HepG2 (cell line): ENCODE measurements at regions not wholly inside any gene's neighbourhood (a gene's known extent, or its start where the extent isn't known, plus 50 kb on each side); places are given as distances from the start of the nearest gene placed in this dataset.
A peak's percentile ranks its signal among the peaks of the same experiment; 100 is the strongest.

ENCODE experiments used
- ARNT ChIP-seq: fragments of 450-650 bp; IDR thresholded peaks from 2 replicates; pipeline ENCODE4 v1.6.1; 2017
- ATF7 ChIP-seq, 2 experiments: fragments of 450-650 bp in 1 of 2; sonication (generic) in 1 of 2; formaldehyde crosslinking in 1 of 2; IDR thresholded peaks; 2 replicates each; pipeline versions ENCODE4 v1.4.0 to v1.6.1; 2016 to 2020; ENCODE audit warnings: antibody characterized with exemption in 1 of 2, mild to moderate bottlenecking in 1 of 2, missing genetic modification reagents in 1 of 2
- ATF7-NPFF ChIP-seq: sonication (generic); formaldehyde crosslinking; IDR thresholded peaks from 2 replicates; pipeline ENCODE4 v1.8.1; 2023; ENCODE audit warnings: mild to moderate bottlenecking, low read depth, missing genetic modification reagents, moderate library complexity
- CBFB ChIP-seq: sonication (generic); formaldehyde crosslinking; IDR thresholded peaks from 2 replicates; pipeline ENCODE4 v1.4.0; 2020; ENCODE audit warnings: missing genetic modification reagents
- CENPX ChIP-seq: sonication (generic); formaldehyde crosslinking; IDR thresholded peaks from 2 replicates; pipeline ENCODE4 v1.9.0; 2021; ENCODE audit warnings: mild to moderate bottlenecking, missing genetic modification reagents, moderate library complexity
- DNMT3B ChIP-seq: conservative IDR thresholded peaks from 2 replicates; pipeline ENCODE4 v1.6.1; 2016; ENCODE audit warnings: missing biosample characterization, control low read depth
- GFI1 ChIP-seq: sonication (generic); formaldehyde crosslinking; IDR thresholded peaks from 2 replicates; pipeline ENCODE4 v1.5.0; 2020; ENCODE audit warnings: missing genetic modification reagents, mild to moderate bottlenecking, borderline replicate concordance
- HIVEP1 ChIP-seq: sonication (generic); formaldehyde crosslinking; IDR thresholded peaks from 2 replicates; pipeline ENCODE4 v1.4.0; 2020; ENCODE audit warnings: mild to moderate bottlenecking, missing genetic modification reagents
- KLF13 ChIP-seq: sonication (generic); formaldehyde crosslinking; IDR thresholded peaks from 2 replicates; pipeline ENCODE4 v1.4.0; 2020; ENCODE audit warnings: mild to moderate bottlenecking, missing genetic modification reagents
- MYNN ChIP-seq: sonication (generic); formaldehyde crosslinking; IDR thresholded peaks from 2 replicates; pipeline ENCODE4 v1.4.0; 2020; ENCODE audit warnings: mild to moderate bottlenecking, low read depth, missing genetic modification reagents
- NAIF1 ChIP-seq: sonication (generic); formaldehyde crosslinking; IDR thresholded peaks from 2 replicates; pipeline ENCODE4 v1.5.0; 2020; ENCODE audit warnings: mild to moderate bottlenecking, missing genetic modification reagents, borderline replicate concordance
- NFYB ChIP-seq: sonication (generic); formaldehyde crosslinking; IDR thresholded peaks from 2 replicates; pipeline ENCODE4 v1.4.0; 2020; ENCODE audit warnings: missing genetic modification reagents
- NR3C1 ChIP-seq: sonication (generic); formaldehyde crosslinking; IDR thresholded peaks from 2 replicates; pipeline ENCODE4 v1.4.0; 2020; ENCODE audit warnings: missing genetic modification reagents
- PREB ChIP-seq: sonication (generic); formaldehyde crosslinking; IDR thresholded peaks from 2 replicates; pipeline ENCODE4 v1.4.0; 2020; ENCODE audit warnings: missing genetic modification reagents
- RFXANK ChIP-seq: IDR thresholded peaks from 2 replicates; pipeline ENCODE4 v1.6.1; 2016
- RXRA ChIP-seq: sonication (generic); formaldehyde crosslinking; IDR thresholded peaks from 2 replicates; pipeline ENCODE4 v1.5.1; 2020; ENCODE audit warnings: missing genetic modification reagents
- SMAD3 ChIP-seq: sonication (generic); formaldehyde crosslinking; IDR thresholded peaks from 2 replicates; pipeline ENCODE4 v1.4.0; 2020; ENCODE audit warnings: missing genetic modification reagents
- THRA ChIP-seq: sonication (generic); formaldehyde crosslinking; IDR thresholded peaks from 2 replicates; pipeline ENCODE4 v1.4.0; 2020; ENCODE audit warnings: missing genetic modification reagents, borderline replicate concordance
- ZKSCAN5 ChIP-seq: sonication (generic); formaldehyde crosslinking; IDR thresholded peaks from 2 replicates; pipeline ENCODE4 v1.5.1; 2020; ENCODE audit warnings: mild to moderate bottlenecking, missing genetic modification reagents
- ZMYM4 ChIP-seq: sonication (generic); formaldehyde crosslinking; IDR thresholded peaks from 2 replicates; pipeline ENCODE4 v1.8.1; 2023; ENCODE audit warnings: mild to moderate bottlenecking, missing genetic modification reagents
- ZNF10 ChIP-seq: sonication (generic); formaldehyde crosslinking; IDR thresholded peaks from 2 replicates; pipeline ENCODE4 v1.4.0; 2020; ENCODE audit warnings: mild to moderate bottlenecking, low read depth, missing genetic modification reagents, borderline replicate concordance
- ZNF136 ChIP-seq: sonication (generic); formaldehyde crosslinking; IDR thresholded peaks from 2 replicates; pipeline ENCODE4 v1.8.1; 2022; ENCODE audit warnings: low read depth, mild to moderate bottlenecking, moderate library complexity, missing genetic modification reagents
- ZNF276 ChIP-seq: sonication (generic); formaldehyde crosslinking; IDR thresholded peaks from 2 replicates; pipeline ENCODE4 v1.4.0; 2020; ENCODE audit warnings: mild to moderate bottlenecking, low read depth, missing genetic modification reagents
- ZNF343 ChIP-seq: sonication (generic); formaldehyde crosslinking; IDR thresholded peaks from 2 replicates; pipeline ENCODE4 v1.4.0; 2020; ENCODE audit warnings: mild to moderate bottlenecking, missing genetic modification reagents
- ZNF563 ChIP-seq: sonication (generic); formaldehyde crosslinking; IDR thresholded peaks from 2 replicates; pipeline ENCODE4 v1.8.0; 2022; ENCODE audit warnings: mild to moderate bottlenecking, moderate library complexity, missing genetic modification reagents
- ZNF564 ChIP-seq: sonication (generic); formaldehyde crosslinking; IDR thresholded peaks from 2 replicates; pipeline ENCODE4 v1.8.1; 2023; ENCODE audit warnings: mild to moderate bottlenecking, missing genetic modification reagents
- ZNF644 ChIP-seq: IDR thresholded peaks from 2 replicates; pipeline ENCODE4 v1.6.1; 2016; ENCODE audit warnings: low read depth
- ZNF652 ChIP-seq: IDR thresholded peaks from 2 replicates; pipeline ENCODE4 v1.6.1; 2016; ENCODE audit warnings: low read depth, borderline replicate concordance
- ZNF674 ChIP-seq: sonication (generic); formaldehyde crosslinking; IDR thresholded peaks from 2 replicates; pipeline ENCODE4 v1.5.0; 2020; ENCODE audit warnings: low read depth, mild to moderate bottlenecking, missing genetic modification reagents
- ZNF839 ChIP-seq: sonication (generic); formaldehyde crosslinking; IDR thresholded peaks from 2 replicates; pipeline ENCODE4 v1.4.0; 2020; ENCODE audit warnings: missing genetic modification reagents, mild to moderate bottlenecking, borderline replicate concordance

GRCh38 chr2:234867882-234868285 lies 83.9 kb upstream of the SH3BP4 start (continued):
- TF ChIP-seq ZNF276 (CRISPR knock-in tag) = no peak
- no peak for TF ChIP-seq KLF13
- no peak for TF ChIP-seq DNMT3B
- TF ChIP-seq ATF7-NPFF (CRISPR knock-in tag) = no peak
- peak; percentile 69; the same call in 1 of the 2 replicates for TF ChIP-seq GFI1 (CRISPR knock-in tag)
- no peak for TF ChIP-seq ZNF564 (CRISPR knock-in tag)
- no peak for TF ChIP-seq ZNF839
- TF ChIP-seq ZNF10 (CRISPR knock-in tag) = no peak
- TF ChIP-seq HIVEP1 (CRISPR knock-in tag) = no peak
- no peak for TF ChIP-seq ZNF563 (CRISPR knock-in tag)
- peak; percentile 64; the same call in 1 of the 2 replicates for TF ChIP-seq ZNF136 (CRISPR knock-in tag)
- peak; percentile 61; the same call in 1 of the 2 replicates for TF ChIP-seq RXRA (CRISPR knock-in tag)
- peak; percentile 97 for TF ChIP-seq ZNF644 (CRISPR knock-in tag)
- TF ChIP-seq THRA (CRISPR knock-in tag) = peak; percentile 84; the same call in 1 of the 2 replicates
- no peak for TF ChIP-seq ZNF652 (CRISPR knock-in tag)
- no peak for TF ChIP-seq ZKSCAN5 (CRISPR knock-in tag)
- peak; percentile 94 for TF ChIP-seq ZMYM4
- peak; percentile 39; the same call in 1 of the 2 replicates for TF ChIP-seq CBFB
- TF ChIP-seq MYNN (CRISPR knock-in tag) = no peak
- no peak for TF ChIP-seq ATF7 (IDR thresholded peaks at IDR 0.05)
- no peak; the same call in 1 of the 2 replicates for TF ChIP-seq ATF7 (CRISPR knock-in tag; IDR thresholded peaks at IDR 0.05)
- TF ChIP-seq PREB = no peak
- TF ChIP-seq CENPX (CRISPR knock-in tag) = no peak
- no peak for TF ChIP-seq ZNF674 (CRISPR knock-in tag)
- no peak for TF ChIP-seq NFYB
- no peak for TF ChIP-seq NAIF1 (CRISPR knock-in tag)
- TF ChIP-seq NR3C1 (CRISPR knock-in tag) = no peak
- no peak for TF ChIP-seq ARNT
- no peak for TF ChIP-seq ZNF343 (CRISPR knock-in tag)
- TF ChIP-seq SMAD3 (CRISPR knock-in tag) = peak; percentile 26; the same call in 1 of the 2 replicates
- TF ChIP-seq RFXANK (CRISPR knock-in tag) = 0 out of 2 replicates have a peak, but pooled peaks have one; percentile 15
